Stomach (tissue), 8 donors: ENCODE measurements at regions not wholly inside any gene's neighbourhood (a gene's known extent, or its start where the extent isn't known, plus 50 kb on each side); places are given as distances from the start of the nearest gene placed in this dataset.

ENCODE experiments used
- DNase-seq, 2 donors: peaks; one replicate each; pipeline versions ENCODE4 v3.0.0 to v3.0.0-alpha.2; 2013 to 2019
- H3K27ac ChIP-seq, 5 donors: fragments of 200-600 bp in 4 of 5; sonication (generic) in 4 of 5; one replicate each; pipeline ENCODE4 v1.5.1; 2013 to 2019; ENCODE audit warnings: mild to moderate bottlenecking in 1 of 5, moderate library complexity in 1 of 5
- H3K27me3 ChIP-seq, 3 donors: fragments of 200-600 bp; sonication (generic); one replicate each; pipeline ENCODE4 v1.5.1; 2017 to 2019; ENCODE audit warnings: mixed run types in 1 of 3
- H3K36me3 ChIP-seq, 4 donors: fragments of 200-600 bp; sonication (generic); 1 replicate in 3 of 4; 2 replicates in 1 of 4; pipeline ENCODE4 v1.5.1; 2016 to 2019
- H3K4me1 ChIP-seq, 4 donors: fragments of 200-600 bp; sonication (generic); one replicate each; pipeline ENCODE4 v1.5.1; 2016 to 2019
- H3K4me3 ChIP-seq, 4 donors: fragments of 200-600 bp; sonication (generic) in 3 of 4; one replicate each; pipeline ENCODE4 v1.5.1; 2016 to 2019; ENCODE audit warnings: mild to moderate bottlenecking in 1 of 4
- H3K9me3 ChIP-seq, 4 donors: fragments of 200-600 bp; sonication (generic); one replicate each; pipeline ENCODE4 v1.5.1; 2016 to 2019
- EP300 ChIP-seq: sonication (generic); formaldehyde crosslinking; IDR thresholded peaks from one replicate; pipeline ENCODE4 v1.6.1; 2017; ENCODE audit warnings: antibody characterized with exemption
- POLR2A ChIP-seq, 4 donors: fragments of 450-650 bp; IDR thresholded peaks; one replicate each; pipeline ENCODE4 v1.6.1; 2016; ENCODE audit warnings: antibody characterized with exemption in 4 of 4, control low read depth in 2 of 4, mild to moderate bottlenecking in 1 of 4, moderate library complexity in 1 of 4
- POLR2AphosphoS5 ChIP-seq, 3 donors: sonication (generic); formaldehyde crosslinking; IDR thresholded peaks; one replicate each; pipeline ENCODE4 v1.6.1; 2016; ENCODE audit warnings: antibody characterized with exemption in 3 of 3
- WGBS, 5 donors: extraction: QIAGEN DNeasy Blood & Tissue Kit in 3 of 5; methylation state at CpG; one replicate each; pipeline versions ENCODE4 v1.1.5 to v1.1.7; 2013 to 2018; 5-methylcytosine and 5-hydroxymethylcytosine counted together
- intact Hi-C: fragments of 100-400 bp; cut with DNase I; formaldehyde crosslinking; loops from one replicate; pipeline ENCODE4 v1.15.1; 2023; ENCODE audit warnings: low total_unique reads
- TF ChIP-seq, protein P1 (sequence below), 7 experiments: fragments of 450-650 bp in 4 of 7; fragments of 200-600 bp in 3 of 7; sonication (generic) in 3 of 7; IDR thresholded peaks; one replicate each; pipeline ENCODE4 v1.5.1; 2016 to 2019; ENCODE audit warnings: antibody characterized with exemption in 7 of 7, control low read depth in 2 of 7, mild to moderate bottlenecking in 1 of 7
- donor health status: healthy with polysubstance abuse.
- donor health status: Bipolar disorder and iron deficiency.
- donor health status: healthy.

GRCh38 chr16:54403580-54403979 lies 117.0 kb upstream of the IRX3 start:
- H3K9me3 ChIP-seq: no peaks in the 10 kb centered on the region
- no peaks in the 10 kb centered on the region for H3K4me1 ChIP-seq
- H3K36me3 ChIP-seq: no peaks in the 10 kb centered on the region
- 82 to 93% (median 88%) methylated on average over 2 of the region's 2 CpGs for WGBS, 5 donors
- intact Hi-C loops: no loop called here
- TF ChIP-seq, protein P1, sequence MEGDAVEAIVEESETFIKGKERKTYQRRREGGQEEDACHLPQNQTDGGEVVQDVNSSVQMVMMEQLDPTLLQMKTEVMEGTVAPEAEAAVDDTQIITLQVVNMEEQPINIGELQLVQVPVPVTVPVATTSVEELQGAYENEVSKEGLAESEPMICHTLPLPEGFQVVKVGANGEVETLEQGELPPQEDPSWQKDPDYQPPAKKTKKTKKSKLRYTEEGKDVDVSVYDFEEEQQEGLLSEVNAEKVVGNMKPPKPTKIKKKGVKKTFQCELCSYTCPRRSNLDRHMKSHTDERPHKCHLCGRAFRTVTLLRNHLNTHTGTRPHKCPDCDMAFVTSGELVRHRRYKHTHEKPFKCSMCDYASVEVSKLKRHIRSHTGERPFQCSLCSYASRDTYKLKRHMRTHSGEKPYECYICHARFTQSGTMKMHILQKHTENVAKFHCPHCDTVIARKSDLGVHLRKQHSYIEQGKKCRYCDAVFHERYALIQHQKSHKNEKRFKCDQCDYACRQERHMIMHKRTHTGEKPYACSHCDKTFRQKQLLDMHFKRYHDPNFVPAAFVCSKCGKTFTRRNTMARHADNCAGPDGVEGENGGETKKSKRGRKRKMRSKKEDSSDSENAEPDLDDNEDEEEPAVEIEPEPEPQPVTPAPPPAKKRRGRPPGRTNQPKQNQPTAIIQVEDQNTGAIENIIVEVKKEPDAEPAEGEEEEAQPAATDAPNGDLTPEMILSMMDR (IDR thresholded peaks at IDR 0.05): no peak
- TF ChIP-seq POLR2AphosphoS5 (IDR thresholded peaks at IDR 0.05) (no peak), EP300 (no peak), POLR2A (IDR thresholded peaks at IDR 0.05) (no peak)
- no peaks in the 10 kb centered on the region for H3K27me3 ChIP-seq
- no peak overlapping the region for H3K27ac ChIP-seq
- DNase-seq: no peak
- no peak overlapping the region for H3K4me3 ChIP-seq

GRCh38 chr16:54402873-54403272 lies 116.3 kb upstream of the IRX3 start:
- no peak overlapping the region for H3K27ac ChIP-seq
- intact Hi-C loops: no loop called here
- H3K4me3 ChIP-seq: no peak overlapping the region
- H3K9me3 ChIP-seq: no peaks in the 10 kb centered on the region
- TF ChIP-seq POLR2A (IDR thresholded peaks at IDR 0.05) (no peak), EP300 (no peak), POLR2AphosphoS5 (IDR thresholded peaks at IDR 0.05) (no peak)
- TF ChIP-seq, protein P1 (IDR thresholded peaks at IDR 0.05): no peak
- no peaks in the 10 kb centered on the region for H3K27me3 ChIP-seq
- no peaks in the 10 kb centered on the region for H3K36me3 ChIP-seq
- no peaks in the 10 kb centered on the region for H3K4me1 ChIP-seq
- 83 to 91% (median 86%) methylated on average over 5 of the region's 5 CpGs for WGBS, 5 donors
- DNase-seq: no peak

- intact Hi-C loops: no loop called here
- 52 to 75% (median 63%) methylated on average over 4 of the region's 4 CpGs for WGBS, 5 donors
- Histone ChIP-seq H3K27ac (no peak overlapping the region), H3K4me3 (no peak overlapping the region), H3K4me1 (no peaks in the 10 kb centered on the region), H3K36me3 (no peaks in the 10 kb centered on the region), H3K9me3 (no peaks in the 10 kb centered on the region), H3K27me3 (no peaks in the 10 kb centered on the region)
- DNase-seq: no peak
- TF ChIP-seq POLR2A (IDR thresholded peaks at IDR 0.05) (no peak), POLR2AphosphoS5 (IDR thresholded peaks at IDR 0.05) (no peak), EP300 (no peak)
- TF ChIP-seq, protein P1 (IDR thresholded peaks at IDR 0.05): no peak
Observed at GRCh38 chr16:54402270-54402669, 115.7 kb upstream of the IRX3 start.

DNA sequence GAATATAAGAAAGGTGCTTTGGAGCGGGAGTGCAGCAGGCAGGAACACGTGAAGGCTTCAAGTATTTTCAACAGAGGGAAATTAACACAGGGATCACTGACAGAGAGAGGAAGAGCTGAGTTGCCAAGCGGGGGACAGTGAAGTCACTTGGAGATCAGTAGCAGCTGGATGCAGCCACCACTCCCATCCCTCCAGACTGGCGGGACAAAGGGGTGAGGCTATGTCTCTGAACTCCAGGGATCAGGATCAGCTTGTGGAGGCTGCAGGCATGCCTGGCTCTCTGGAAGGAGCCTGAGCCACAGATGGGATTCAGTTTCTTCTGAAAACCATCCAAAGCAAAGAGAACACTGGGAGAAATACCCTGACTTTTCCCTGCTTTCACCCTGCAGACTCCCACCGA lies 113.7 kb upstream of the IRX3 start:
- intact Hi-C loops: no loop called here
- H3K36me3 ChIP-seq: no peaks in the 10 kb centered on the region
- no peak overlapping the region for H3K27ac ChIP-seq
- H3K4me3 ChIP-seq: no peak overlapping the region
- 65 to 80% (median 71%) methylated on average over 5 of the region's 5 CpGs for WGBS, 5 donors
- no peak for TF ChIP-seq POLR2A (IDR thresholded peaks at IDR 0.05)
- TF ChIP-seq, protein P1 (IDR thresholded peaks at IDR 0.05): no peak
- TF ChIP-seq EP300: no peak
- TF ChIP-seq POLR2AphosphoS5 (IDR thresholded peaks at IDR 0.05): no peak
- DNase-seq: no peak
- no peaks in the 10 kb centered on the region for H3K9me3 ChIP-seq
- H3K27me3 ChIP-seq: no peaks in the 10 kb centered on the region
- no peaks in the 10 kb centered on the region for H3K4me1 ChIP-seq
